Fibroblast of villous mesenchyme (primary cell): ENCODE measurements at regions not wholly inside any gene's neighbourhood (a gene's known extent, or its start where the extent isn't known, plus 50 kb on each side); places are given as distances from the start of the nearest gene placed in this dataset.

Experiments used
- DNase-seq: peaks from one replicate; pipeline ENCODE4 v3.0.0-alpha.2; 2010; ENCODE audit warnings: low read depth
- H3K4me3 ChIP-seq: 2 replicates; pipeline ENCODE4 v1.5.1; 2011; ENCODE audit warnings: low read depth, mild to moderate bottlenecking, low read length
- TF ChIP-seq, protein P1 (sequence below): IDR thresholded peaks from 2 replicates; pipeline ENCODE4 v1.5.1; 2012; ENCODE audit warnings: low read depth, mild to moderate bottlenecking, low read length; ENCODE audit not compliant: insufficient read depth

DNA sequence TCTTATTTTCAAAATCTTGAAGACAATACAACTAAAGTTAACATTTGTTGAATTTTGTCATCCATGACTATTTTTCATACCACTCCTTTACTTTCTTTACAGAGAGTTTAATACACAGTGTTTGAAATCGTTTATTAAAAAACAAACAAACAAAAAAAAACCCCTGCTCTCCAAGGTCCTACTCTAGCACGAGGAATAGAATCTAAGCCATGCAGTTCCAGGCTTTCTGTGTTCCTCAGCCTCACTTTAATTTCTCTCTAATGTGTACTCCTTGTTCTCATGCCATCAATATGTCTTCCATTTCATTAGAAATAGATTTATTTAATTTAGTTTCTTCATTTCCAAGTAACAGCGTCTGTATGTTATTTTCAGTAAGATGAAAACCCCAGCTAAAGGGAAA is 381.2 kb upstream of the MC4R start:
- no peak overlapping the region for H3K4me3 ChIP-seq
- TF ChIP-seq, protein P1, sequence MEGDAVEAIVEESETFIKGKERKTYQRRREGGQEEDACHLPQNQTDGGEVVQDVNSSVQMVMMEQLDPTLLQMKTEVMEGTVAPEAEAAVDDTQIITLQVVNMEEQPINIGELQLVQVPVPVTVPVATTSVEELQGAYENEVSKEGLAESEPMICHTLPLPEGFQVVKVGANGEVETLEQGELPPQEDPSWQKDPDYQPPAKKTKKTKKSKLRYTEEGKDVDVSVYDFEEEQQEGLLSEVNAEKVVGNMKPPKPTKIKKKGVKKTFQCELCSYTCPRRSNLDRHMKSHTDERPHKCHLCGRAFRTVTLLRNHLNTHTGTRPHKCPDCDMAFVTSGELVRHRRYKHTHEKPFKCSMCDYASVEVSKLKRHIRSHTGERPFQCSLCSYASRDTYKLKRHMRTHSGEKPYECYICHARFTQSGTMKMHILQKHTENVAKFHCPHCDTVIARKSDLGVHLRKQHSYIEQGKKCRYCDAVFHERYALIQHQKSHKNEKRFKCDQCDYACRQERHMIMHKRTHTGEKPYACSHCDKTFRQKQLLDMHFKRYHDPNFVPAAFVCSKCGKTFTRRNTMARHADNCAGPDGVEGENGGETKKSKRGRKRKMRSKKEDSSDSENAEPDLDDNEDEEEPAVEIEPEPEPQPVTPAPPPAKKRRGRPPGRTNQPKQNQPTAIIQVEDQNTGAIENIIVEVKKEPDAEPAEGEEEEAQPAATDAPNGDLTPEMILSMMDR: no peak
- no peak for DNase-seq

DNA sequence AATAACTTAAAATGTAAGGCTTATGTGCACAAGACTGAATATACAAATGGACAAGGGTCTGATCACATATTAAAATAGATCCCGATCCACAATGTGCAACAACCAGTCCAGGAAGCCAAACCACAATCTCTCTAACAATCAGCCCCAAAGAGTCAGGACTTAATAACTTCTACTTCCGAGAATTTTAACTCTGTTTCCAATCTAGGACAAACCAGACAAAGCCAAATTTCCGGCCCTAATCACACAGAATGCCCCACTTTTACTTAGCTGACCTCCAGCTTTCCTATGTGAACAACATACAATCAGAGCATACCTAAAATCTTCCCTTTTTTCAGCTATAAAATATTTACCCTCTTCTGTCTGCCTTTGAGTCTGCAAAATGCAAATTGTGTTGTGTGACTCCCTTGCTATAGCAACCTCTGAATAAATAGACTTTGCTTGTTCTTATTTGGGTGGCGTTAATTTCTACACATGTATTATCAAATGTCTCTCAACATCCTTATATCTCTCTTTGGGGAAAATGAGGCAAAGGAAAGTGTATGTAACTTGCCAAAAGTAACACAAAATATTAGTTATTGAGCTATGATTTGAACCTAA is 381.9 kb upstream of the MC4R start:
- H3K4me3 ChIP-seq: no peak overlapping the region
- DNase-seq: no peak
- TF ChIP-seq, protein P1: no peak

DNA sequence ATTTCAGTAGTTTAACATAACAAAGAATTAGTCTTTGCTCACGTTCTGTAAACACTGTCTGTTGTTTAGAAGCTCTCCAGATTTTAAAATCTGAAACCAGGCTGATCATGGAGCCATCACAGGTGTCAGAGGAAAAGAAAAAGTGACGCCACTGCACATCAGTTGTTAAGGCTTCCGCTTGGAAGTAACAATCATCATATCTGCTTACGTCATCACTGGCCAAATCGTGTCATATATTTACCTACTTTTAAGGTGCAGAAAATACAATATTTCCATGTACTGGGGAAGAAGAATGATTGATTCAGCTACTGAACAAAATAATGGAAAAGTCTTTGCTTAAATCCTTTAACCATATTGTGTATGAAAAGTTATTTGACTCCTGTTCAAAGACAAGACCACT is 382.6 kb upstream of the MC4R start:
- DNase-seq: no peak
- H3K4me3 ChIP-seq: no peak overlapping the region
- TF ChIP-seq, protein P1: no peak

DNA sequence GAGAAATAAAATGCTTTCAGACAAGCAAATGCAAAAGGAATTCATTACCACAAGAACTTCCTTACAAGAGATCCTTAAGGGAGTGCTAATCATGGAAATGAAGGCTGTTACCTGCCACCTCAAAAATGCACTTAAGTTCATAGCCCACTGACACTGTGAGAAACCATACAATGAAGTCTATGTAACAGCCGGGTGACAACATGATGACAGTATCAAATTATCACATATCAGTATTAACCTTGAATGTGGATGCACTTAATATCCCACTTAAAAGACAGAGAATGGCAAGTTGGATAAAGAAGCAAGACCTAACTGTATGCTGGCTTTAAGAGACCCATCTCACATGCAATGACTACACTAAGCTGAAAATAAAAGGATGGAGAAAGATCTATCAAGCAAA is 403.4 kb upstream of the MC4R start:
- TF ChIP-seq, protein P1: no peak
- DNase-seq: no peak
- no peak overlapping the region for H3K4me3 ChIP-seq

DNA sequence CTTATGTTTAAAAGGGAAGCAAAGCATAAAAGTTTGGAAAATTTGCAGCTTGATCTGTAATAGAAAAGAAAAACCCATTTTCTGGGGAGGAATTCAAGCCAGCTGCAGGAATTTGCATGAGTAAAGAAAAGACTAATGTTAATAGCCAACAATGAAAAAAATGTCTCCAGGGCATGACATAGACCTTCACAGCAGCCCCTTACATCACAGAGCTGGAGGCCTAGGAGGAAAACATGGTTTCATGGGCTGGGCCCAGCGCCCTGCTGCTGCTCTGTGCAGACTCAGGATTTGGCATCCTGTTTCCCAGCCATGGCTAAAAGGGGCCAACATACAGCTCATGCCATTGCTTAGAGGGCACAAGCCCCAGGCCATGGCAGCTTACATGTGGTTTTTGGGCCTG is 411.6 kb upstream of the MC4R start:
- no peak overlapping the region for H3K4me3 ChIP-seq
- TF ChIP-seq, protein P1: no peak
- no peak for DNase-seq

DNA sequence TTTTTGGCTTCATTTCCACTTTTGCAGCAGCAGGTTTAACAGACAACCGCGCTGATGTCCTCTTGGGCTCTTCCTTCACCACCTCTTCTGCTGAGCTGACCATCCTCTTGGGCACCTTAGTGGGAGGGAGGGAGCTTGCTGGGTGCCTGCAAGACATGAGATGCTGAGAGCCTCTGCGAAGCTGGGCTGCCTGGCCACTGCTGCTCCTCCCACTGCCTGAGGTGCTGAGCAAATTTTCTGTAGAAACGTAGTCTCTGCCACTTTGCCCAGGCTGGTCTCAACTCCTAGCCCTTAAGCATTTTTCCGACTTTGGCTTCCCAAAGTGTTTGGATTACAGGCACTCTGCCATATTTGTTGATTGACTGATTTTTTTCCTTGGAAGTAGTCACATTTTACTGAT is 422.2 kb upstream of the MC4R start:
- H3K4me3 ChIP-seq: no peak overlapping the region
- TF ChIP-seq, protein P1: no peak
- DNase-seq: no peak

DNA sequence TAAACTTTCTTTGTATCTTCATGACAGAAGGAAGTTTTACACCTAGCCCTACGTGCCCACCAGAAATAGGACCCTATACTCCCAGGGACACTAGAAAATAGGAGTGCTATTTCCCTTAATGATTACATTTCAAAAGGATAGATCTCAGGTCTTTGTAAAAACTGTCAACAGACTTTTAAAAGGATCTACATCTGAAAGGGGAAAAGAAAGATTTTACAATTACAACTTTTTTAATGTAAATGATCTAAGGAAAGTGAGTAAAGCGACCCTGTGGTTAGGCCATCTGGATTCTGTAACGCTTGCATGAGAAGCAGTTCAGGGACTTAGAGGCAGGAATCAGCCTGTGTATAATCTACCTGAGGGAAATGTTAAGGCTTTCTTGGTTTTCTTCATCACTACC is 431.8 kb upstream of the MC4R start:
- no peak for DNase-seq
- TF ChIP-seq, protein P1: no peak
- no peak overlapping the region for H3K4me3 ChIP-seq
